NCI-H2107 treated with DMSO at 0.1 percent for 48 hours (cell line): ENCODE measurements at regions not wholly inside any gene's neighbourhood (a gene's known extent, or its start where the extent isn't known, plus 50 kb on each side); places are given as distances from the start of the nearest gene placed in this dataset.
"Not testable (repeated sequence)": the region's sequence is repeated elsewhere in the genome, so short reads cannot be mapped to it uniquely, and the experiment has no call there.

Experiments
- DNase-seq: peaks from one replicate; lab custom pipeline; 2025; ENCODE audit not compliant: unreplicated experiment; lab: John Stamatoyannopoulos, UW

- no peak for DNase-seq
These were observed 1247.3 kb downstream of the NXPH1 start for GRCh38 chr7:9680713-9681112.

- DNase-seq = no peak
These were observed 1247.9 kb downstream of the NXPH1 start for GRCh38 chr7:9681284-9681683.

- DNase-seq = no peak
These were observed 1257.9 kb downstream of the NXPH1 start for GRCh38 chr7:9691286-9691685.

- no peak for DNase-seq
These were observed 1265.0 kb downstream of the NXPH1 start for GRCh38 chr7:9698375-9698774.

- DNase-seq = no peak
These were observed 1264.5 kb upstream of the PHF14 start for GRCh38 chr7:9709216-9709615.

- no peak for DNase-seq
These were observed 1262.3 kb upstream of the PHF14 start for GRCh38 chr7:9711259-9711918.

- DNase-seq = peak; percentile 28
These were observed 1255.5 kb upstream of the PHF14 start for GRCh38 chr7:9718071-9718661.

- no peak for DNase-seq
These were observed 1254.4 kb upstream of the PHF14 start for GRCh38 chr7:9719303-9719702.

- DNase-seq = no peak
These were observed 1254.0 kb upstream of the PHF14 start for GRCh38 chr7:9719721-9720120.

GRCh38 chr7:9725940-9726663 lies 1247.6 kb upstream of the PHF14 start:
- DNase-seq = not testable (repeated sequence)

- DNase-seq = not testable (repeated sequence)
These were observed 1246.9 kb upstream of the PHF14 start for GRCh38 chr7:9726811-9727210.

- not testable (repeated sequence) for DNase-seq
These were observed 1246.2 kb upstream of the PHF14 start for GRCh38 chr7:9727467-9727869.

GRCh38 chr7:9728014-9728657 lies 1245.5 kb upstream of the PHF14 start:
- DNase-seq = not testable (repeated sequence)

- no peak for DNase-seq
These were observed 1221.6 kb upstream of the PHF14 start for GRCh38 chr7:9752033-9752432.

GRCh38 chr7:9761224-9761623 lies 1212.4 kb upstream of the PHF14 start:
- DNase-seq = no peak

- no peak for DNase-seq
These were observed 1196.8 kb upstream of the PHF14 start for GRCh38 chr7:9776900-9777299.

- DNase-seq = no peak
These were observed 1195.3 kb upstream of the PHF14 start for GRCh38 chr7:9778367-9778766.

- no peak for DNase-seq
These were observed 1192.0 kb upstream of the PHF14 start for GRCh38 chr7:9781710-9782109.

- no peak for DNase-seq
These were observed 1191.4 kb upstream of the PHF14 start for GRCh38 chr7:9782275-9782674.

GRCh38 chr7:9785211-9785610 lies 1188.5 kb upstream of the PHF14 start:
- no peak for DNase-seq

GRCh38 chr7:9796241-9796640 lies 1177.4 kb upstream of the PHF14 start:
- DNase-seq = peak; percentile 55
